NCI-H128 (cell line): ENCODE measurements at regions not wholly inside any gene's neighbourhood (a gene's known extent, or its start where the extent isn't known, plus 50 kb on each side); places are given as distances from the start of the nearest gene placed in this dataset.
"Not testable (repeated sequence)": the region's sequence is repeated elsewhere in the genome, so short reads cannot be mapped to it uniquely, and the experiment has no call there.

Experiments used
- DNase-seq: peaks from one replicate; lab custom pipeline; 2025; ENCODE audit not compliant: unreplicated experiment; lab: John Stamatoyannopoulos, UW

- no peak for DNase-seq
These were observed 69.7 kb downstream of the RPS6KA4 start for GRCh38 chr11:64428693-64429092.

GRCh38 chr11:64429970-64430369 lies 71.0 kb downstream of the RPS6KA4 start:
- DNase-seq: no peak

GRCh38 chr11:64430645-64431044 lies 71.7 kb downstream of the RPS6KA4 start:
- DNase-seq: no peak

GRCh38 chr11:64436000-64436399 lies 77.0 kb downstream of the RPS6KA4 start:
- no peak for DNase-seq

GRCh38 chr11:64437426-64437825 lies 78.5 kb downstream of the RPS6KA4 start:
- no peak for DNase-seq

GRCh38 chr11:64438986-64439771 lies 80.2 kb downstream of the RPS6KA4 start:
- DNase-seq: no peak

GRCh38 chr11:64439772-64440491 lies 81.0 kb downstream of the RPS6KA4 start:
- DNase-seq: not testable (repeated sequence)

GRCh38 chr11:64441127-64441526 lies 82.2 kb downstream of the RPS6KA4 start:
- DNase-seq: no peak

GRCh38 chr11:64443001-64443400 lies 84.0 kb downstream of the RPS6KA4 start:
- DNase-seq: no peak

- DNase-seq: no peak
These were observed 86.0 kb downstream of the RPS6KA4 start for GRCh38 chr11:64444838-64445441.

GRCh38 chr11:64445651-64446050 lies 86.7 kb downstream of the RPS6KA4 start:
- DNase-seq: no peak

- no peak for DNase-seq
These were observed 89.1 kb downstream of the RPS6KA4 start for GRCh38 chr11:64447831-64448598.

GRCh38 chr11:64448599-64449380 lies 89.8 kb downstream of the RPS6KA4 start:
- DNase-seq: peak; percentile 40

GRCh38 chr11:64449381-64450167 lies 90.6 kb downstream of the RPS6KA4 start:
- peak; percentile 29 for DNase-seq

GRCh38 chr11:64450168-64450560 lies 91.2 kb downstream of the RPS6KA4 start:
- DNase-seq: no peak

GRCh38 chr11:64451856-64452255 lies 92.9 kb downstream of the RPS6KA4 start:
- DNase-seq: no peak

- DNase-seq: no peak
These were observed 94.5 kb downstream of the RPS6KA4 start for GRCh38 chr11:64453466-64453865.

- DNase-seq: no peak
These were observed 96.7 kb downstream of the RPS6KA4 start for GRCh38 chr11:64455456-64456261.
